ENCODE measurements at regions not wholly inside any gene's neighbourhood (a gene's known extent, or its start where the extent isn't known, plus 50 kb on each side); places are given as distances from the start of the nearest gene placed in this dataset.

DNA sequence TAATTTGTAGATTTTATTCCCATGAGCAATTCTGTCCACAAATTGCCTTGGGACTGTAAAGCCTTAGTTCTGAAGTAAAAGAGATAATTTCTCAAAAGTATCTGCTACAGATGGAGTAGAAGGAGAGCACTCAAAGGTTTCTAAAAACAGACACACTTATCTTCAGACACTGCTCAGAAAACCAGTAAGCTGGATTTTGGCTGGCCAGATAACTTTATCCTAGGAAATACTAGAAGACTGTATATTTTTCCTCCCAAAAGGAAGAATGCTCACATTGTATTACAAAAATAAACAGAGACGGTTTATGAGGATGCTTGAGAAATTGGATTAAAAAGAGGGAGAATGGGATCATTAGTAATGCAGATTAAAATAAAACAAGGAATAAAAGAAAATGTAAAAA, 178.0 kb upstream of the IGFBP3 start:
- TF ChIP-seq, protein P1, sequence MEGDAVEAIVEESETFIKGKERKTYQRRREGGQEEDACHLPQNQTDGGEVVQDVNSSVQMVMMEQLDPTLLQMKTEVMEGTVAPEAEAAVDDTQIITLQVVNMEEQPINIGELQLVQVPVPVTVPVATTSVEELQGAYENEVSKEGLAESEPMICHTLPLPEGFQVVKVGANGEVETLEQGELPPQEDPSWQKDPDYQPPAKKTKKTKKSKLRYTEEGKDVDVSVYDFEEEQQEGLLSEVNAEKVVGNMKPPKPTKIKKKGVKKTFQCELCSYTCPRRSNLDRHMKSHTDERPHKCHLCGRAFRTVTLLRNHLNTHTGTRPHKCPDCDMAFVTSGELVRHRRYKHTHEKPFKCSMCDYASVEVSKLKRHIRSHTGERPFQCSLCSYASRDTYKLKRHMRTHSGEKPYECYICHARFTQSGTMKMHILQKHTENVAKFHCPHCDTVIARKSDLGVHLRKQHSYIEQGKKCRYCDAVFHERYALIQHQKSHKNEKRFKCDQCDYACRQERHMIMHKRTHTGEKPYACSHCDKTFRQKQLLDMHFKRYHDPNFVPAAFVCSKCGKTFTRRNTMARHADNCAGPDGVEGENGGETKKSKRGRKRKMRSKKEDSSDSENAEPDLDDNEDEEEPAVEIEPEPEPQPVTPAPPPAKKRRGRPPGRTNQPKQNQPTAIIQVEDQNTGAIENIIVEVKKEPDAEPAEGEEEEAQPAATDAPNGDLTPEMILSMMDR (IDR thresholded peaks at IDR 0.05): no peak
- TF ChIP-seq POLR2A (IDR thresholded peaks at IDR 0.05) (no peak), POLR2AphosphoS5 (IDR thresholded peaks at IDR 0.05; ENCODE audit: insufficient read depth in 1 of 2, low read depth in 1 of 2) (no peak)
